GM19463 (cell line): ENCODE measurements at regions not wholly inside any gene's neighbourhood (a gene's known extent, or its start where the extent isn't known, plus 50 kb on each side); places are given as distances from the start of the nearest gene placed in this dataset.
"Not testable (repeated sequence)": the region's sequence is repeated elsewhere in the genome, so short reads cannot be mapped to it uniquely, and the experiment has no call there.

Experiments
- ATAC-seq: cut with Tn5 transposase; IDR thresholded peaks from one replicate; pipeline ENCODE4 v1.9.1; 2021; ENCODE audit warnings: mild to moderate bottlenecking, moderate library complexity; ENCODE audit not compliant: unreplicated experiment

DNA sequence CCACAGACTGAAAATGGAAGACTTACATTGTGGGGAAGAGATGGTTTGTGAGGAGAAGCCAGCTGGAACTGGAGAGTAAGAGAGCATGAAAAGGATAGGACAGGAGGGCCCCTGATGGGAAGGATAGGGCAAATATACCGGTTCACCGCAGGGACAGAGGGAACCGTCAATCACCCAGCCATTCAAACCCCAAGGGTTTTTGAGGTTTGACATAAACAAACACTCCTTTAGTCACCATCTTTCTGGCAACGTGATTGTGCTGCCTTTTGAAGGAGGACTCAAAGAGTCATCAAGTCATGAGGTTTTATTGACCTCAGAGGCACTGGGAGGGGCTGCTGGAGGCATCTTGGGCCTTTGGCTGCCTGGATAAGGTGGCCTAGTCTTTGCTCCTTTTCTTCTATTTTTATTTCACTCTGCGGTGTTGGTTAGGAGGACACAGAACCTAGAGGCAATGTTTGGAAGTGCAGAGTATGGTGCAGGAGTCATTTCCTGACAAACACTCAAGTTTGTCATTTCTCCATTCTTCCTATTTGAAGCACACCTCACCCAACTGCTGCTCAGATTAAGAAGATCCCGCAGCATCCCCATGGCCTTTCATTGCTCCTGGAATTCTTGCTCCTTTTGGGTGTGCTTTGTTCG lies 487.3 kb upstream of the SPRED2 start:
- no peak for ATAC-seq

- no peak for ATAC-seq
These were observed 486.4 kb upstream of the SPRED2 start for GRCh38 chr2:65918760-65919187.

- no peak for ATAC-seq
These were observed 485.6 kb upstream of the SPRED2 start for GRCh38 chr2:65917986-65918385.

DNA sequence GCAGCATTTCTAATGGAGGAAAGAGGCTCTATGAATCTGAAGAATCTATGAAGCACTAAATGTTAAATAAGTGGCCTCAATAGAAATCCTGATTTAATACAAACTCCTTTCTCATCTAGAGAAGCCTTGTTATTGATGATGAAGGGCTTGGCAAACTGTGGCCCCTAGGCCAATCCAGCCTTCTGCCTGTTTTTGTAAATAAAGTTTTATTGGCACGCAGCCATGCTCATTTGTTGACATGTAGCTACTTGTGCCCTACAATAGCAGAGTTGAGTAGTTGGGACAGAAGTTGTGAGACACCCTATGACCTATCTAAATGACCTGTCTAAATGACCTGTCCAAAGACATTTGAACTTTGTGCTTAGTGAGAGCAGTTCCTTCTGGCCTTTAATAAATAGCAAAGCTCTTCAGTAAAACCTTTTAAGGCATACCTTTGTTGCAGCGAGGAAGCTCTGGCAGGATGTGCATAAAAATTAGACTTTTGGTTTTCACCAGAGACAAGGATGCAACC lies 484.4 kb upstream of the SPRED2 start:
- ATAC-seq = no peak

DNA sequence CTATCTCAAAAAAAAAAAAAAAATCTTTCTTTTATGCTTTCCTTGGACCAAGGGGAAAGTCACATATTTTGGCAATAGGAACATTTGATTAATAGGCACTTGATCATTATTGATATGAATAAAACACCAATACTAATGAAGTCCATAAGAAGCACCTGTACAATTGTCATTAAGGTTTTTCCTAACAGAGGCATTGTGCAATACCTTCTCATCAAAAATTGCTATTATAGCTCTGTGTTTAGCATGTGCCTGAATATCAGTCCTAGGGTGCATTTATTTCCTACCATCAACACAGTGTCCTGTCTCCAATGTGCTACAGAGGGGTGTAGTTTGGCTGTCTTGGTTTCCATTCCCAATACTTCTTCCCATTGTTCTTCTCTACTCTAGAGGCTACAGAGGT lies 483.8 kb upstream of the SPRED2 start:
- ATAC-seq = no peak

GRCh38 chr2:65915273-65915672 lies 482.9 kb upstream of the SPRED2 start:
- no peak for ATAC-seq

- ATAC-seq = no peak
These were observed 481.9 kb upstream of the SPRED2 start for GRCh38 chr2:65914244-65914786.

DNA sequence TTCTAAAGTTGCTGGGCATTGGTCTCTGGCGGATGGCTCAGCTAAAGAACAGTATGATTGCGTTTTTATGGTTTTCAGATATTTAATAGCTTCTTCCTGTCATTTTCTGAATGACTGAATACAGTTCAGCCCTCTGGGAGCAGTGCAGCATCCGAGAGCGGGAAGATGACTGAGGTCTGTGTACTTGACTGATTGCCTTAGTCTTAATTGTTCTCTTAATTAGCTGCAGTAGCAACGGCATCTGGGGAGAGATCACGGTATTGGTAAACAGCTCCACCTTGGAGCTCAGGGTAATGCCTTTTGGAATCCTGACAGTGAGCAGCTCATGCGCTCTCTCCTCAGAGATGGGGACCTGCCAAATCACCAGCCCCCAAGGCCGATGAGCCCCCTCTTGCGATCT lies 481.4 kb upstream of the SPRED2 start:
- ATAC-seq = no peak

DNA sequence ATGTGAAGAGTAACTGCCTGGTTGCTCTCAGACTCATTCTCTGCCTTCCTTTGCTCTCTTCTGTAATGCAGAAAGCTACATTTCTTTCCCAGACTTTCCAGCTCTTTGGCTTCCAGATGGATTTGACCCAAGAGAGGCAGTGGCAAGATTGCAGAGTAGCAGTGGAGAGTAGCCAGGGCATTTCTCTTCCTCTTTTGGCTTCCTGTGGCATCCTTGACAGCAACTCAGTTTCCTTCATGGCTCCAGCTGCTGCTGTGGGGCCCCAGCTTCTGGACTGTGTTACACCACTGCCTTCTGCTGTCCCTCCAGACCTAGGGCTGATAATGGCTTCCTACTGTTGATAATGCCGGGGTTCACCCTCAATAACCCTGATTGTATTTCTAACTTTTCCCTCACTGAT lies 469.4 kb upstream of the SPRED2 start:
- no peak for ATAC-seq

DNA sequence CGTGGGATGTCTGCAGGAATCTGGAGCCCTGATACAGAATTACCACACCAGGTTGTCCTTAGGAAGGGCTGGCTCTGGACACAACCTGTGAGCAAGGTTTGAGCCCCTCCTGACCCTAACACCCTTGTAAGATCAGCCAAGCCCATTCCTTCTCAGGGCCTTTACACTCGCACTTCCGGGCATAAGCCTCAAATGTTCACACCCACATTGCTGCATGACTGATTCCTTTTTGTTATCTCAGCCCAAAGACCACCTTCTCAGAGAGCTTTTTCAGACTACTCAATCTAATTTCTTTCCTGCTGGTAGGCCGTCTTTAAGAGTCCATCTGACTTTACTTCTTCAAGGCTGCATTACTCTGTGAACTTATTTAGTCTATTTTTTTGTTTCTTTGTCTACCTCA lies 464.0 kb upstream of the SPRED2 start:
- ATAC-seq = no peak

- ATAC-seq = not testable (repeated sequence)
These were observed 457.7 kb upstream of the SPRED2 start for GRCh38 chr2:65890131-65890530.

DNA sequence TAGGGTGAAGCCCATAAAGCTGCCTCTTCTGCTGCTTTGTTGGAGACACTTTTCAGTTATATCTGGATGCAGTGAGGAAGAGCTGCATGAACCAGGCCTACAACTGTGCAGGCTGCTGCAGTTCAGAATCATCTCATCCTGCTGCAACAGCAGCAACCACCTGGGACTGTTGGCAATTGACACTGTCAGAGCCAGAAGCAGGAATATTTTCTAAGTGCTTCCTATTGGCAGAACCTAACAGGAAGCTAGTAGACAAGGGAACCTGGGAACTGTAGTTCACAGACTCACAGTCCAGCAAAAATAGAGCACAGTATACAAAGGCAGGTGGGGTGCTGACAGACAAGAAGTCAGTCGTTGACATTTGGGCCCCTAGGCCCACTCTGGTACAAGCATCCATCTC lies 452.9 kb upstream of the SPRED2 start:
- no peak for ATAC-seq

- no peak for ATAC-seq
These were observed 449.2 kb upstream of the SPRED2 start for GRCh38 chr2:65881592-65881991.

- no peak for ATAC-seq
These were observed 448.0 kb upstream of the SPRED2 start for GRCh38 chr2:65880436-65880835.

DNA sequence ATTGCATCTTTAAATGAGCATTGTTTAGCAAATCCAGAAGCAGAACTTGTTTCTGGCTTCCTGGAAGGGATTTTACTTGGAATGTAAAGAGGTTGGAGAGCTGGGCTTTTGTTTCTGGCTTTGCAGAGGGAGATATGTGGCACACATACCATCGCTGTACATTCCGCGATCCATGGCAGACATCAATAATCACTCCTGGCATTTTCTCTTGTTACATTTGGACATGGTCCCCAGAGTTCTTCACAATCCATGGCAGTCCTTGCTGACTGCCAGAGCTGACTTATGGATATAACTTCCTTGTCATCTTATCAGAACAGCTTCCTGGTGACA lies 445.6 kb upstream of the SPRED2 start:
- no peak for ATAC-seq

- no peak for ATAC-seq
These were observed 445.1 kb upstream of the SPRED2 start for GRCh38 chr2:65877331-65878010.

GRCh38 chr2:65876114-65876513 lies 443.7 kb upstream of the SPRED2 start:
- no peak for ATAC-seq

GRCh38 chr2:65870826-65871225 lies 438.4 kb upstream of the SPRED2 start:
- ATAC-seq = no peak

DNA sequence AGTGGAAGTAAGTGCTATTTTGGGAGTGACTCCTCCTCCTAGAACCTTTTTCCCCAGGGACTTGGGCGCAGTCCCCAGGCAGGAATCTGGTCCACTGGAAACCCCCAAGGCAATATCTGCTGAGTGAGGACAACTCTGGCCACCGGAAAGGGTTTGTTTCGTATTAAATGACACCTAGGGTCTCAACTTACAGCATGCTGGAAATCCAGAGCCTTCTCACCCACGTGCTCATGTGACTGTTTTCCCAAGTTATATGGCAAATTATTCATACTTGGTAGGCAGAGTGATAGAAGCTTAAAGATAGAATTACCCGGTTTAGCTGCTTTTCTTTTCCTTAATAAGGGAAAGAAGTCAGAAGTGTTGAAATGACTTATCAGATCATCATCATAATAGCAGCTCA lies 436.9 kb upstream of the SPRED2 start:
- no peak for ATAC-seq

DNA sequence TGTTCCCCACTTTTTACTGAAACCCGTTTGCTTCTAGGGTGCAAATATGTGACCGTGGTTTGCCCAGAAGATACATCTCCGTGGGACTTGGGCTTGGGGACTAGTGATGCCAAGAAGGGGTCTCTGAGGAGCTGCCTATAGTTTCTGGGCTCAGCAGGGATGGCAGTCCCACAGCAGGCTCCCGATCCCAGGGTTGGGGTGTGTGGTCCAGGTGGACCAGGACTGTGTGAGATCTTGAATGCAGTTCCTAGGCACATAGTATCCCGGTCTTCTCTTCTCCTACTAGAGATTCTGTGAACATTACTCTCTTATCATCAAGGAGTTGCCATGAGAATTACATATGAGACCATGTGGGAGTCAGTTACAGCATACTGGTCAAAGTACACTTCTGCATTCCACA lies 435.8 kb upstream of the SPRED2 start:
- no peak for ATAC-seq

GRCh38 chr2:65867446-65867845 lies 435.0 kb upstream of the SPRED2 start:
- no peak for ATAC-seq

DNA sequence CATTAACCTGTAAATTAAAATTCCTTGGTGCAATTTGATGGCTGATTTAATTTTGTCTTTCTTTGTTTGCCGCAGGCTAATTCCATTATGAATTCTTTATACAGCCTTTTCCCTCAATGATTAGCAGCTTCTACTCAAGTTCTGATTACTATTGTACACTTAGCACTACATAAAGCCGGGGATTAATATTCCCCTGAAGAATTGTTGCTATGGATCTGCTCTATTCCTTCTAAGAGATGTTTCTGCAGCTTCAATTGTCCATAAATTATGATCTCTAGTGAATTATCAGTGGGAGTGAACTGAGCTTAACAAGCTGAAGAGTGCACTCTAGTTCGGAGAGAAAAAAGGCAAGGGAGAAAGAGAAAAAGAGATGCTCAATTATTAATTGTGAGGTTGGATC lies 433.7 kb upstream of the SPRED2 start:
- no peak for ATAC-seq

DNA sequence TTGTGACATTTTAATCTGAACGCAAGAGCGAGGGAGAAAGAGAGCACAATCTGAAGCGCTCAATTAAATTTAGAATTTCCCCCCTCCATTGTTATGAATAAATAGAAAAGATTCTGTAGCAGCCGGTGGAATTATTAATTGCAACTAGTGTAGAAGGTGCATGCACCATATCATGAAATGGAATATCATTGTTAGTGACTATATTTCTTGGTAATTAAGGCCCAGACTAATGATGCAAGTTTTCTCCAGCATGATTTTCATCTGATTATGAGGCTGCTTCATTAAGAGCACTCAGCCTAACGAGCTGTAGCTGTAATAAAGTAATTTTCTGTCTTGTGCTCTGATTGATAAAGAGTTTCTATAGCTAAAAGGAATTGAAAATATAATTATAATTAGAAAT lies 432.2 kb upstream of the SPRED2 start:
- ATAC-seq = no peak
